H1 (cell line): ENCODE measurements at regions not wholly inside any gene's neighbourhood (a gene's known extent, or its start where the extent isn't known, plus 50 kb on each side); places are given as distances from the start of the nearest gene placed in this dataset.

ENCODE experiments used
- CREB1 ChIP-seq: IDR thresholded peaks from 2 replicates; pipeline ENCODE4 v1.6.1; 2012; ENCODE audit warnings: inconsistent platforms
- SIRT6 ChIP-seq: IDR thresholded peaks from one replicate; pipeline ENCODE4 v1.7.1; 2012; ENCODE audit warnings: low read length, inconsistent platforms
- TF ChIP-seq, protein P1 (sequence below): IDR thresholded peaks from 2 replicates; pipeline ENCODE4 v1.6.1; 2011; ENCODE audit warnings: low read depth, mild to moderate bottlenecking, low read length; ENCODE audit not compliant: insufficient read depth
- TF ChIP-seq, protein P2 (sequence below), 3 experiments: IDR thresholded peaks; 1 replicate in 2 of 3; 2 replicates in 1 of 3; pipeline versions ENCODE4 v1.5.1 to v1.6.1; 2011; ENCODE audit warnings: low read length in 3 of 3, mild to moderate bottlenecking in 3 of 3, inconsistent platforms in 2 of 3, low read depth in 1 of 3, moderate library complexity in 1 of 3; ENCODE audit not compliant: insufficient read depth in 1 of 3; ENCODE audit errors: control extremely low read depth in 1 of 3

DNA sequence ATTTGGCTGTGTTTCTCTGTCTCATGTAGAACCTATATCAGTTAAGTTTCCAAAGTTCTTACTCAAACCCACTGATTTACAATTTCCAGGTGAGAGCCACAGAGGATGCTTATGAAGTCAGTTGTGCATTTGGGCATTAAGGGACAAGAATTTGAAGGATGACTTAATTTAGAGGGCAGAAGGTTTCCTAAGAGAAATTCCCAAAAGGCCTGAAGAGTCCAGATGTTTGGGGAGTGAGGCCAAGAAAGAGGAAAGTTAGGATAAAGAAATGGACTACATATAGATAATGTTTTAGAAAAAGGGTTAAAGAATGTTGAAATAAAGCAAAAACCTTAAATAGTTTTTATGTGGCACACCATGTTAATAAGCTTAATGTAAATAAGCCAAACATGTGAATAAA is 338.7 kb upstream of the GRM7 start (continued):
- TF ChIP-seq, protein P1, sequence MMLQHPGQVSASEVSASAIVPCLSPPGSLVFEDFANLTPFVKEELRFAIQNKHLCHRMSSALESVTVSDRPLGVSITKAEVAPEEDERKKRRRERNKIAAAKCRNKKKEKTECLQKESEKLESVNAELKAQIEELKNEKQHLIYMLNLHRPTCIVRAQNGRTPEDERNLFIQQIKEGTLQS, result no peak
- TF ChIP-seq CREB1, result no peak
- no peak for TF ChIP-seq SIRT6
- TF ChIP-seq, protein P2, sequence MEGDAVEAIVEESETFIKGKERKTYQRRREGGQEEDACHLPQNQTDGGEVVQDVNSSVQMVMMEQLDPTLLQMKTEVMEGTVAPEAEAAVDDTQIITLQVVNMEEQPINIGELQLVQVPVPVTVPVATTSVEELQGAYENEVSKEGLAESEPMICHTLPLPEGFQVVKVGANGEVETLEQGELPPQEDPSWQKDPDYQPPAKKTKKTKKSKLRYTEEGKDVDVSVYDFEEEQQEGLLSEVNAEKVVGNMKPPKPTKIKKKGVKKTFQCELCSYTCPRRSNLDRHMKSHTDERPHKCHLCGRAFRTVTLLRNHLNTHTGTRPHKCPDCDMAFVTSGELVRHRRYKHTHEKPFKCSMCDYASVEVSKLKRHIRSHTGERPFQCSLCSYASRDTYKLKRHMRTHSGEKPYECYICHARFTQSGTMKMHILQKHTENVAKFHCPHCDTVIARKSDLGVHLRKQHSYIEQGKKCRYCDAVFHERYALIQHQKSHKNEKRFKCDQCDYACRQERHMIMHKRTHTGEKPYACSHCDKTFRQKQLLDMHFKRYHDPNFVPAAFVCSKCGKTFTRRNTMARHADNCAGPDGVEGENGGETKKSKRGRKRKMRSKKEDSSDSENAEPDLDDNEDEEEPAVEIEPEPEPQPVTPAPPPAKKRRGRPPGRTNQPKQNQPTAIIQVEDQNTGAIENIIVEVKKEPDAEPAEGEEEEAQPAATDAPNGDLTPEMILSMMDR (IDR thresholded peaks at IDR 0.05; ENCODE audit: control extremely low read depth in 1 of 3, insufficient read depth in 1 of 3, low read depth in 1 of 3, low read length in 3 of 3), result no peak
